Activated CD8-positive, alpha-beta T cell treated with anti-CD3 and anti-CD28 coated beads for 36 hours (primary cell): ENCODE measurements at regions not wholly inside any gene's neighbourhood (a gene's known extent, or its start where the extent isn't known, plus 50 kb on each side); places are given as distances from the start of the nearest gene placed in this dataset.

Experiments used
- ATAC-seq: fragments of 200-7000 bp; cut with Tn5 transposase; one replicate; pipeline ENCODE4 v1.10.0; 2021; ENCODE audit warnings: mild to moderate bottlenecking, moderate library complexity
- CTCF ChIA-PET: fragments of 350-600 bp; sonication (Branson Sonifier 250); formaldehyde crosslinking; loops from one replicate; lab custom pipeline; 2021; ENCODE audit warnings: antibody characterized with exemption; lab: Charles Lee
- POLR2A ChIA-PET: fragments of 350-600 bp; sonication (Branson Sonifier 250); formaldehyde crosslinking; loops from one replicate; lab custom pipeline; 2021; ENCODE audit warnings: antibody characterized with exemption; lab: Charles Lee
- DNase-seq: peaks from one replicate; pipeline ENCODE4 v3.0.0-alpha.2; 2020
- H3K27ac Mint-ChIP-seq: one replicate; pipeline ENCODE4 v1.8.0; 2021; ENCODE audit warnings: mild to moderate bottlenecking, mixed read lengths
- H3K27me3 Mint-ChIP-seq: one replicate; pipeline ENCODE4 v1.8.0; 2021; ENCODE audit warnings: mixed read lengths
- H3K36me3 Mint-ChIP-seq: one replicate; pipeline ENCODE4 v1.8.0; 2021; ENCODE audit warnings: low read depth, mixed read lengths
- H3K4me1 Mint-ChIP-seq: one replicate; pipeline ENCODE4 v1.8.0; 2021; ENCODE audit warnings: low read depth, mixed read lengths
- H3K4me3 Mint-ChIP-seq: one replicate; pipeline ENCODE4 v1.8.0; 2021; ENCODE audit warnings: mild to moderate bottlenecking, moderate library complexity, mixed read lengths
- H3K9me3 Mint-ChIP-seq: one replicate; pipeline ENCODE4 v1.8.0; 2021; ENCODE audit warnings: mixed read lengths
- intact Hi-C: fragments of 100-400 bp; cut with micrococcal nuclease; formaldehyde crosslinking; loops from one replicate; pipeline ENCODE4 v1.10.0; 2022
- TF ChIP-seq, protein P1 (sequence below): fragments of 200-600 bp; IDR thresholded peaks from one replicate; pipeline ENCODE4 v1.8.0; 2022; ENCODE audit warnings: antibody characterized with exemption, mild to moderate bottlenecking

- Mint-ChIP-seq H3K27me3 (no peaks in the 10 kb centered on the region), H3K4me1 (no peaks in the 10 kb centered on the region), H3K9me3 (peaks cover 7% of the 10 kb centered on the region), H3K36me3 (no peaks in the 10 kb centered on the region), H3K4me3 (no peak overlapping the region), H3K27ac (no peak overlapping the region)
- TF ChIP-seq, protein P1, sequence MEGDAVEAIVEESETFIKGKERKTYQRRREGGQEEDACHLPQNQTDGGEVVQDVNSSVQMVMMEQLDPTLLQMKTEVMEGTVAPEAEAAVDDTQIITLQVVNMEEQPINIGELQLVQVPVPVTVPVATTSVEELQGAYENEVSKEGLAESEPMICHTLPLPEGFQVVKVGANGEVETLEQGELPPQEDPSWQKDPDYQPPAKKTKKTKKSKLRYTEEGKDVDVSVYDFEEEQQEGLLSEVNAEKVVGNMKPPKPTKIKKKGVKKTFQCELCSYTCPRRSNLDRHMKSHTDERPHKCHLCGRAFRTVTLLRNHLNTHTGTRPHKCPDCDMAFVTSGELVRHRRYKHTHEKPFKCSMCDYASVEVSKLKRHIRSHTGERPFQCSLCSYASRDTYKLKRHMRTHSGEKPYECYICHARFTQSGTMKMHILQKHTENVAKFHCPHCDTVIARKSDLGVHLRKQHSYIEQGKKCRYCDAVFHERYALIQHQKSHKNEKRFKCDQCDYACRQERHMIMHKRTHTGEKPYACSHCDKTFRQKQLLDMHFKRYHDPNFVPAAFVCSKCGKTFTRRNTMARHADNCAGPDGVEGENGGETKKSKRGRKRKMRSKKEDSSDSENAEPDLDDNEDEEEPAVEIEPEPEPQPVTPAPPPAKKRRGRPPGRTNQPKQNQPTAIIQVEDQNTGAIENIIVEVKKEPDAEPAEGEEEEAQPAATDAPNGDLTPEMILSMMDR = no peak
- ChIA-PET POLR2A (no interaction called here), CTCF (no interaction called here)
- DNase-seq (no peak), ATAC-seq (no peak)
- intact Hi-C loops = no loop called here
Measured at GRCh38 chr6:66326228-66326627, 619.2 kb upstream of the EYS start.

GRCh38 chr6:66321017-66321416, 614.0 kb upstream of the EYS start:
- no peaks in the 10 kb centered on the region for H3K4me1 Mint-ChIP-seq
- H3K36me3 Mint-ChIP-seq = no peaks in the 10 kb centered on the region
- TF ChIP-seq, protein P1 = no peak
- POLR2A ChIA-PET = no interaction called here
- CTCF ChIA-PET = no interaction called here
- H3K9me3 Mint-ChIP-seq = peaks cover 3% of the 10 kb centered on the region
- intact Hi-C loops = no loop called here
- no peak overlapping the region for H3K4me3 Mint-ChIP-seq
- no peak for ATAC-seq
- no peaks in the 10 kb centered on the region for H3K27me3 Mint-ChIP-seq
- DNase-seq = no peak
- no peak overlapping the region for H3K27ac Mint-ChIP-seq

DNA sequence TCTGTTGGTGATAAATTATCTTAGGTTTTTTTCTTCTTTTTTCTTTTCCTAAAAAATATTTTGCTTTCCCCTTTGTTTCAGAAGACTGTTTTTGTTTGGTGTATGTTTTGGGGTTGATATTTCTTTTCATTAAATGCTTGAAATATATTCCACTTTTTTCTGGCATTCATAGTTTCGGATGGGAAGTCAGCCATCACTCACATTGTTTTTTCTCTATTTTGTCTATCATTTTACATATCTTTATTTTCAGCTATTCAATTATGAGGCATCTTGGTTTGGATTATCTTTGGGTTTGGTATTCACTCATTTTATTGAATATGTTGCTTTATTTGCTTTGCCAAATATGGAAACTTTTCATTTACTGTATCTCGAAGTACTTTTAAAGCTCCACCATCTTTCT, 600.5 kb upstream of the EYS start:
- Mint-ChIP-seq H3K36me3 (peaks cover 1% of the 10 kb centered on the region), H3K4me3 (no peak overlapping the region), H3K27ac (no peak overlapping the region), H3K4me1 (no peaks in the 10 kb centered on the region), H3K9me3 (peaks cover 15% of the 10 kb centered on the region), H3K27me3 (no peaks in the 10 kb centered on the region)
- CTCF ChIA-PET = no interaction called here
- ATAC-seq (no peak), DNase-seq (no peak)
- intact Hi-C loops = no loop called here
- POLR2A ChIA-PET = no interaction called here
- TF ChIP-seq, protein P1 = no peak

GRCh38 chr6:66291905-66292304, 584.9 kb upstream of the EYS start:
- H3K4me3 Mint-ChIP-seq = no peak overlapping the region
- H3K4me1 Mint-ChIP-seq = no peaks in the 10 kb centered on the region
- peaks cover 6% of the 10 kb centered on the region for H3K9me3 Mint-ChIP-seq
- intact Hi-C loops = no loop called here
- H3K27me3 Mint-ChIP-seq = no peaks in the 10 kb centered on the region
- CTCF ChIA-PET = no interaction called here
- H3K27ac Mint-ChIP-seq = no peak overlapping the region
- no peak for DNase-seq
- TF ChIP-seq, protein P1 = no peak
- POLR2A ChIA-PET = no interaction called here
- no peaks in the 10 kb centered on the region for H3K36me3 Mint-ChIP-seq
- no peak for ATAC-seq

- no peak overlapping the region for H3K27ac Mint-ChIP-seq
- H3K4me1 Mint-ChIP-seq = no peaks in the 10 kb centered on the region
- DNase-seq (no peak), ATAC-seq (no peak)
- peaks cover 10% of the 10 kb centered on the region for H3K9me3 Mint-ChIP-seq
- no peaks in the 10 kb centered on the region for H3K27me3 Mint-ChIP-seq
- H3K36me3 Mint-ChIP-seq = no peaks in the 10 kb centered on the region
- H3K4me3 Mint-ChIP-seq = no peak overlapping the region
- POLR2A ChIA-PET = no interaction called here
- CTCF ChIA-PET = no interaction called here
- intact Hi-C loops = no loop called here
- TF ChIP-seq, protein P1 = no peak
Measured at GRCh38 chr6:66289889-66290288, 582.9 kb upstream of the EYS start.
